Hematopoietic multipotent progenitor cell treated with erythropoietin and hydrocortisone succinate and interleukin-3 and kit ligand, for 6 days (in vitro differentiated cells): ENCODE measurements at regions not wholly inside any gene's neighbourhood (a gene's known extent, or its start where the extent isn't known, plus 50 kb on each side); places are given as distances from the start of the nearest gene placed in this dataset.

Experiments
- DNase-seq: peaks from one replicate; pipeline ENCODE4 v3.0.0-alpha.2; 2015

GRCh38 chr3:135885885-135886284 is 79.6 kb upstream of the PPP2R3A start:
- no peak for DNase-seq

DNA sequence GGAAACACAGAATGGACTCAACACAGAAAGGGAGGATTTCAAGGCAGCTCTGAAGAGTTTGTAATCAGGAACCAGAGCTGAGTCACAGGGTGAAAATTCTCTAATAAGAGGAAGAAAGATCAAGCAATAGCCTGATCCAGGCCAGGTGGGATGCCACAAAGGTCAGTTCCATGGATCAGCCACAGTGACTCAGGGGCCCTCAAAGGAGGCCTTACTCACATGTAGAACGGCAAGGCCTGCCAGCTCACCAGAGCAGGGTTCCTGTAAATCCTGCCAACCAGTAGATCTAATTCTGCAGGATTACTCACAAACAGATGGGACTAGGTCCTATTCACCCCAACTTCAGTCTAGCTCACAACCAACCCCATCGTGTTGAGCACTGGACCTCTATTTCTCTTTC is 78.3 kb upstream of the PPP2R3A start:
- DNase-seq = no peak

GRCh38 chr3:135889443-135889842 is 76.1 kb upstream of the PPP2R3A start:
- DNase-seq = no peak

GRCh38 chr3:135891121-135891520 is 74.4 kb upstream of the PPP2R3A start:
- DNase-seq = no peak

DNA sequence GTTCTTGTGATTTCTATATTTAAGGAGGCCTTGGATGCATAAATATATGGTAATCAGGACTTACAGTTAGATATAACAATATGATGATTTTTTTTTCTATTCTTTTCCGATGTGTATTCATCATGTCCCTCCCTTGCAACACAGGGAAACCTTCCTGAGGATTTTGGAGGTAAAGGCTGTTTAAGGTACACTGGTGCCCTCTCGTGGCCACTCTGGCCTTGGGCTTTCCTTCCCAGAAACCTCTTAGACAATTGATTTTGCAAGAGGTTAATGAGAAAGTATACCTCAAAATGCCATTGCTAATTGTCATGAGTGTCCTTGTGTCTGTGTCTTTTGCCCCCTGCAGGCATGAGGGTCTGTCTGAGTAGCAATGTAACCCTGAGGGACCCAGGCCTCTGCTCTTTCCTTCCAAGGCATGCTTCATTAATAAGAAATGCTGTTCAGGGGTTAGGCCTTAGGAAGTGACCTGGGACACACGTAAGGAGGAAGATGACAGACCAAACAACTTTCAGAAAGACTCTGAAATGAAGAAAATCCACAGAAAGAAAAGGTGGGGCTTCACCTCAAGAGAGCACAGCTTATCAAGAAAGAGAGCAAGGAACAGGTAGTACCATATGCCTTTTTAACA is 70.3 kb upstream of the PPP2R3A start:
- peak; percentile 76 for DNase-seq

DNA sequence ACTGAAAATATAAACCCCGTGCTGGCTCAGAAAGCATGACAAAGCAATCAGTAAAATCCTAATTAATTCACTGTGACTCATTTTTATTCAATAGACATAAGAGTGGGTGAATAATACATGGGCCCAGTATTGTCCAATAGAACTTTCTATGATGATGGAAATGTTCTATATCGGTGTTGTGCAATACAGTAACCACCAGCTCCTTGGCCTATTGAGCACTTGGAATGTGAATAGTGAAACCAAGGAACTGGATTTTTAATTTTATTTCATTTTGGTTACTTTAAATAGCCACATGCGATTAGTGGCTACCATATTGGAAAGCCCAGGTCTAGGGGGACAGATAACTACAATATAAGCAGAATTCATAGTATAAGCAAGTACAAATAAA is 69.8 kb upstream of the PPP2R3A start:
- no peak for DNase-seq

GRCh38 chr3:135896613-135897012 is 68.9 kb upstream of the PPP2R3A start:
- no peak for DNase-seq

- DNase-seq = no peak
Measured at GRCh38 chr3:135897715-135898114, 67.8 kb upstream of the PPP2R3A start.

DNA sequence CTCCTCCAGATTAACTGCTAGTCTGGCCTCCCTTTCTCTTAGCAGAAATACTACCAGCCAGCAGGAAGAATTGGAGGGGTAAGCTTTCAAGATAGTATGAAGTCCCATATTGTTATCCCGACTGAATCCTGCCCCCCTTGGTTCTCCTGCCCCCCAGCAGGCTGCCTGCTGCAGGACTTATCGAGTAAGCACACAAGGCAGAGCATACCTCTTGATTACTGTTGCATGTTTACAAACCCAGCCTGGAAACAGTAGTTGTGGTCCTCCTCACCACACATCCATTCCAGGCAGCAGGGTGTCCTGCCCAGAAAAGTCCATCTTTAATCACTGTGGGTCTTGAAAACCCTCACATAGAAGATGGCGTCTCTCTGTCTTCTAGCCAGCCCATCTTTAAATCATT is 66.8 kb upstream of the PPP2R3A start:
- DNase-seq = no peak

DNA sequence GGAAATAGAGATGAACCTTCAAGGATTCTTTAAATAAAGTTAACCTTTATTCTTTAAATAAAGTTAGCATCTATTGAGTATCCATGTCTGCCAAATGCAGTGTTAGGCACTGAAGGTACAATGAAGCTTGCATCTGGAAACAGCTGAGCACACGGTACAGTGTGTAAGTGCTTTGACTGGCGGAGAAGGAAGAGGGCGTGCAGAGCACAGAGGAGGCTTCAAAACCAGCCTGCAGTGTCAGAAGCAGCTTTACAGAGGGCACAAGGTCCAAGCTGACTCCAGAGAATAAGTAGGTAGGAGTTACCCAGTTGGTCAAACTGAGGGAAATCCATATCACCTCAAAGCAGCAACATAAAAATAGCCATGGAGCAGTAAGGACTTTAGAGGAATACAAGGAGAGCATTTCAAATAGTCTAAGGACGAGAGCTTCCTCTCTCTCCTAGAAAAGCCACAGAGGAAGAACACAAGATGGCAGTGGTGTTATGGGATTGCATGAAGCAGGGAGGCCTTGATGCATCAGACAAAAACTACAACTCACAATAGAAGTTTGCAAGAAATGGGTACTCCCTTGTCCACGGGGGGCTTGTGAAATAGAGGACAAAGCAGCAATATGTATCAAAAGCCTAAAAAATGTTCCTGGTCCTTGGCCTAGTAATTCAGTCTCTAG is 60.3 kb upstream of the PPP2R3A start:
- no peak for DNase-seq

- no peak for DNase-seq
Measured at GRCh38 chr3:135907422-135908165, 57.9 kb upstream of the PPP2R3A start.

DNA sequence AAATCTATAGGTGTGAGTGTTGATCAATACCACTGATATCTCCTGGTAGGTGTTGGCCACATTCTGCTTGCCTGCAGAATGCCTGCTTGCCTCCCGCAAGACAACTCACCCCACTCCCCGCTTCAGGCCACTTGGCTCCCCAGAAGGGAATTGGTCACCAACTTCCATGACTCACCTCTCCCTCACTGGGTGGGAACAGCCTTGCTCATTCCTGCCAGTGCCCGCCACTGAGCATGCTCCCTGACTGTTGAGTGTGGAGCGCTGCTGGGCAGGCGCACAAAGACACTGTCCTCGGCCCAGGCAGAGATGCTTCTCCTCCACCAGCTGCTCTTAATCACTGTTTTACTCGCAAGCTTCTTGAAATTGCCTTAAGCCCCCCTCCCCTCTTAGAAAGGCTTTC is 57.3 kb upstream of the PPP2R3A start:
- no peak for DNase-seq

- DNase-seq = no peak
Measured at GRCh38 chr3:135908737-135909136, 56.8 kb upstream of the PPP2R3A start.

- no peak for DNase-seq
Measured at GRCh38 chr3:135911110-135911509, 54.4 kb upstream of the PPP2R3A start.

GRCh38 chr3:135915206-135915605 is 50.3 kb upstream of the PPP2R3A start:
- DNase-seq = no peak
